ENCODE measurements at regions not wholly inside any gene's neighbourhood (a gene's known extent, or its start where the extent isn't known, plus 50 kb on each side); places are given as distances from the start of the nearest gene placed in this dataset.

DNA sequence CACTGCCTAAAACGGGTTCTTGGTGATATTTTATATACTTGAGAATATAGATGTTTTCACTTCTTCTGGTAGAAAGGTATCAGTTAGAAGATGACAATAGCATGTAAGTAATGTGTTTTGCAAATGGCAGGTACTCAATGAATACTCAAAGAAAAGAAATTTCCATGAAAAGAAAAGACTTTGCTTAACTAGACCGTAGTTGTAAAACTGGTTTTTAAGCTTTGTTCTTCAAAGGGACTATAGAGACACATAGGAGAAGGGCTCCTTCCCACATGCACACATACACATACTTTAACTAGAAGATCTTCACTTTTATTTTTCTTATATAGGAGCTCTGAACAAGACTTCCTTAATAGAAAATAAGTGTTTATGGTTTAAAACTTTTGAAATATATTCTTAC lies 215.3 kb upstream of the RND3 start:
- TF ChIP-seq CTCF (IDR thresholded peaks at IDR 0.05) = no peak
- TF ChIP-seq, protein P1, sequence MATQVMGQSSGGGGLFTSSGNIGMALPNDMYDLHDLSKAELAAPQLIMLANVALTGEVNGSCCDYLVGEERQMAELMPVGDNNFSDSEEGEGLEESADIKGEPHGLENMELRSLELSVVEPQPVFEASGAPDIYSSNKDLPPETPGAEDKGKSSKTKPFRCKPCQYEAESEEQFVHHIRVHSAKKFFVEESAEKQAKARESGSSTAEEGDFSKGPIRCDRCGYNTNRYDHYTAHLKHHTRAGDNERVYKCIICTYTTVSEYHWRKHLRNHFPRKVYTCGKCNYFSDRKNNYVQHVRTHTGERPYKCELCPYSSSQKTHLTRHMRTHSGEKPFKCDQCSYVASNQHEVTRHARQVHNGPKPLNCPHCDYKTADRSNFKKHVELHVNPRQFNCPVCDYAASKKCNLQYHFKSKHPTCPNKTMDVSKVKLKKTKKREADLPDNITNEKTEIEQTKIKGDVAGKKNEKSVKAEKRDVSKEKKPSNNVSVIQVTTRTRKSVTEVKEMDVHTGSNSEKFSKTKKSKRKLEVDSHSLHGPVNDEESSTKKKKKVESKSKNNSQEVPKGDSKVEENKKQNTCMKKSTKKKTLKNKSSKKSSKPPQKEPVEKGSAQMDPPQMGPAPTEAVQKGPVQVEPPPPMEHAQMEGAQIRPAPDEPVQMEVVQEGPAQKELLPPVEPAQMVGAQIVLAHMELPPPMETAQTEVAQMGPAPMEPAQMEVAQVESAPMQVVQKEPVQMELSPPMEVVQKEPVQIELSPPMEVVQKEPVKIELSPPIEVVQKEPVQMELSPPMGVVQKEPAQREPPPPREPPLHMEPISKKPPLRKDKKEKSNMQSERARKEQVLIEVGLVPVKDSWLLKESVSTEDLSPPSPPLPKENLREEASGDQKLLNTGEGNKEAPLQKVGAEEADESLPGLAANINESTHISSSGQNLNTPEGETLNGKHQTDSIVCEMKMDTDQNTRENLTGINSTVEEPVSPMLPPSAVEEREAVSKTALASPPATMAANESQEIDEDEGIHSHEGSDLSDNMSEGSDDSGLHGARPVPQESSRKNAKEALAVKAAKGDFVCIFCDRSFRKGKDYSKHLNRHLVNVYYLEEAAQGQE (IDR thresholded peaks at IDR 0.05; ENCODE audit: insufficient read depth in 1 of 2, low read depth in 2 of 2, low read length in 1 of 2) = no peak
